OCI-LY7 (cell line): ENCODE measurements at regions not wholly inside any gene's neighbourhood (a gene's known extent, or its start where the extent isn't known, plus 50 kb on each side); places are given as distances from the start of the nearest gene placed in this dataset.

Source experiments
- BruUV-seq: library from RNA; stranded (reverse); fragments of 400-500 nt; replicated peaks from 2 replicates; lab custom pipeline; 2021; lab: Mats Ljungman, UMichigan
- CTCF ChIA-PET: fragments of 300-600 bp; sonication (Branson Sonifier 250); formaldehyde crosslinking; loops from one replicate; lab custom pipeline; 2022; ENCODE audit warnings: antibody characterized with exemption; ENCODE audit not compliant: unreplicated experiment; lab: Charles Lee
- POLR2A ChIA-PET: fragments of 300-600 bp; sonication (Branson Sonifier 250); formaldehyde crosslinking; loops from one replicate; lab custom pipeline; 2022; ENCODE audit warnings: antibody characterized with exemption; lab: Charles Lee
- DNase-seq: peaks from one replicate; pipeline ENCODE4 v3.0.0-alpha.2; 2015; ENCODE audit warnings: low spot score
- H2AFZ ChIP-seq: fragments of 200-600 bp; sonication (generic), shearing (Covaris generic); 2 replicates; pipeline ENCODE4 v1.6.1; 2014; ENCODE audit warnings: mild to moderate bottlenecking, antibody characterized with exemption, low read length, moderate library complexity
- H3K27ac ChIP-seq: fragments of 200-600 bp; sonication (generic); 2 replicates; pipeline ENCODE4 v1.5.1; 2014; ENCODE audit warnings: mixed run types, low read depth, mild to moderate bottlenecking, moderate library complexity, low read length, inconsistent platforms; ENCODE audit not compliant: poor library complexity, severe bottlenecking
- H3K36me3 ChIP-seq: fragments of 200-600 bp; sonication (generic); 2 replicates; pipeline ENCODE4 v1.6.1; 2014; ENCODE audit warnings: mild to moderate bottlenecking, antibody characterized with exemption, low read length, moderate library complexity, mixed read lengths; ENCODE audit not compliant: insufficient read depth
- H3K4me1 ChIP-seq: fragments of 200-600 bp; sonication (generic); 2 replicates; pipeline ENCODE4 v1.5.1; 2014; ENCODE audit warnings: mild to moderate bottlenecking, low read length; ENCODE audit not compliant: insufficient read depth, poor library complexity, severe bottlenecking
- H3K4me2 ChIP-seq: fragments of 200-600 bp; sonication (generic); 2 replicates; pipeline ENCODE4 v1.6.1; 2014; ENCODE audit warnings: mild to moderate bottlenecking, low read length
- H3K4me3 ChIP-seq: fragments of 200-600 bp; sonication (generic); 2 replicates; pipeline ENCODE4 v1.5.1; 2014; ENCODE audit warnings: mild to moderate bottlenecking, low read depth, low read length; ENCODE audit not compliant: poor library complexity, severe bottlenecking
- H3K79me2 ChIP-seq: fragments of 200-600 bp; sonication (generic); 2 replicates; pipeline ENCODE4 v1.6.1; 2016; ENCODE audit warnings: low read depth, mild to moderate bottlenecking, low read length, moderate library complexity, mixed read lengths; ENCODE audit not compliant: insufficient read depth
- H3K9me2 ChIP-seq: fragments of 200-600 bp; sonication (generic); 2 replicates; pipeline ENCODE4 v1.6.1; 2016; ENCODE audit warnings: mild to moderate bottlenecking, low read length, mixed read lengths; ENCODE audit not compliant: insufficient read depth
- H3K9me3 ChIP-seq: fragments of 200-600 bp; sonication (generic); 2 replicates; pipeline ENCODE4 v1.6.1; 2014; ENCODE audit warnings: mild to moderate bottlenecking, mixed run types, low read length, mixed read lengths
- H4K20me1 ChIP-seq: fragments of 200-600 bp; sonication (generic); 2 replicates; pipeline ENCODE4 v1.6.1; 2014; ENCODE audit warnings: mild to moderate bottlenecking, antibody characterized with exemption, low read length, moderate library complexity, mixed read lengths; ENCODE audit not compliant: insufficient read depth
- EZH2phosphoT487 ChIP-seq: fragments of 200-600 bp; sonication (generic); IDR thresholded peaks from 2 replicates; pipeline ENCODE4 v1.6.1; 2018; ENCODE audit warnings: low read depth, borderline replicate concordance, mild to moderate bottlenecking, mixed run types, antibody characterized with exemption, low read length, moderate library complexity, mixed read lengths
- intact Hi-C: fragments of 100-400 bp; cut with micrococcal nuclease; formaldehyde crosslinking; loops from one replicate; pipeline ENCODE4 v1.10.0; 2022; ENCODE audit not compliant: unreplicated experiment
- TF ChIP-seq, protein P1 (sequence below): fragments of 200-600 bp; sonication (generic); conservative IDR thresholded peaks from 2 replicates; pipeline ENCODE4 v1.5.1; 2014; ENCODE audit warnings: mild to moderate bottlenecking, antibody characterized with exemption, low read length, moderate library complexity, mixed read lengths

DNA sequence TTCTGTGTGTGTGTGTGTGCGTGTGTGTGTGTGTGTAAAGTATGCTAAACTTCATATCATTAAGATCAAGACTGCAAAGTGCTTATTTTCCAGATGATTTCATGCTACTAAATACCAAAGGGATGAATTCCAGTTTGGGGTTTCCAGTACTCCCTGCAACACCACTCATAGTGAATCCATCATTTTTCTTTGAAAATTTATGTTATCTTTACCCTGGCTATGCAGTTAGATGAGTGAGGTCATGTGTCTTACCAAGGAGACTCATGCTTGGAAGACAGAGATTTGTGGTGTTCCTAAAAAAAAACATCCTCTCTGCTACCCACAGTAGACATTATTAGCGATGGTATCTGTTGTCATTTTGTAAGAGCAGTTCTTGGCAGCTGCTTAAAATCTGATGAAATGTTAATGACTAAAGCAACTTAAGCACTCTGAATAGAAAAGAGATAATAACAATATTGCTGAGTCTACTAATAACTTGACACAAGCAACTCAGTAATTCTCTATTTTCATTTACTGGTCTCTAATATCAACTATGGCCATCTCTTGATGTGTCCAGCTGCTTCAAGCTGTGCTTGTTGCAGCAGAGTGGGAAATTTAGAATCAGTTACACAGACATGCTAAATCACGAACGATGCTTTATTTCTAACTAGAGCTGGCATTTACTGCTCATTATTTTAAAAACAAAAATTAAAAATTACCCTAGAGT is 1953.0 kb upstream of the IGFBP7 start:
- TF ChIP-seq EZH2phosphoT487 = no peak
- TF ChIP-seq, protein P1, sequence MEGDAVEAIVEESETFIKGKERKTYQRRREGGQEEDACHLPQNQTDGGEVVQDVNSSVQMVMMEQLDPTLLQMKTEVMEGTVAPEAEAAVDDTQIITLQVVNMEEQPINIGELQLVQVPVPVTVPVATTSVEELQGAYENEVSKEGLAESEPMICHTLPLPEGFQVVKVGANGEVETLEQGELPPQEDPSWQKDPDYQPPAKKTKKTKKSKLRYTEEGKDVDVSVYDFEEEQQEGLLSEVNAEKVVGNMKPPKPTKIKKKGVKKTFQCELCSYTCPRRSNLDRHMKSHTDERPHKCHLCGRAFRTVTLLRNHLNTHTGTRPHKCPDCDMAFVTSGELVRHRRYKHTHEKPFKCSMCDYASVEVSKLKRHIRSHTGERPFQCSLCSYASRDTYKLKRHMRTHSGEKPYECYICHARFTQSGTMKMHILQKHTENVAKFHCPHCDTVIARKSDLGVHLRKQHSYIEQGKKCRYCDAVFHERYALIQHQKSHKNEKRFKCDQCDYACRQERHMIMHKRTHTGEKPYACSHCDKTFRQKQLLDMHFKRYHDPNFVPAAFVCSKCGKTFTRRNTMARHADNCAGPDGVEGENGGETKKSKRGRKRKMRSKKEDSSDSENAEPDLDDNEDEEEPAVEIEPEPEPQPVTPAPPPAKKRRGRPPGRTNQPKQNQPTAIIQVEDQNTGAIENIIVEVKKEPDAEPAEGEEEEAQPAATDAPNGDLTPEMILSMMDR = no peak
- H3K79me2 ChIP-seq = no peaks in the 10 kb centered on the region
- no peak overlapping the region for H3K4me3 ChIP-seq
- no peaks in the 10 kb centered on the region for H3K9me2 ChIP-seq
- no peaks in the 10 kb centered on the region for H3K4me1 ChIP-seq
- H4K20me1 ChIP-seq = no peaks in the 10 kb centered on the region
- no peak overlapping the region for H2AFZ ChIP-seq
- intact Hi-C loops = no loop called here
- CTCF ChIA-PET = no interaction called here
- no peaks in the 10 kb centered on the region for H3K36me3 ChIP-seq
- no peak for DNase-seq
- no peak overlapping the region for H3K4me2 ChIP-seq
- no TSS peak for BruUV-seq
- POLR2A ChIA-PET = no interaction called here
- H3K27ac ChIP-seq = no peak overlapping the region
- no peaks in the 10 kb centered on the region for H3K9me3 ChIP-seq

DNA sequence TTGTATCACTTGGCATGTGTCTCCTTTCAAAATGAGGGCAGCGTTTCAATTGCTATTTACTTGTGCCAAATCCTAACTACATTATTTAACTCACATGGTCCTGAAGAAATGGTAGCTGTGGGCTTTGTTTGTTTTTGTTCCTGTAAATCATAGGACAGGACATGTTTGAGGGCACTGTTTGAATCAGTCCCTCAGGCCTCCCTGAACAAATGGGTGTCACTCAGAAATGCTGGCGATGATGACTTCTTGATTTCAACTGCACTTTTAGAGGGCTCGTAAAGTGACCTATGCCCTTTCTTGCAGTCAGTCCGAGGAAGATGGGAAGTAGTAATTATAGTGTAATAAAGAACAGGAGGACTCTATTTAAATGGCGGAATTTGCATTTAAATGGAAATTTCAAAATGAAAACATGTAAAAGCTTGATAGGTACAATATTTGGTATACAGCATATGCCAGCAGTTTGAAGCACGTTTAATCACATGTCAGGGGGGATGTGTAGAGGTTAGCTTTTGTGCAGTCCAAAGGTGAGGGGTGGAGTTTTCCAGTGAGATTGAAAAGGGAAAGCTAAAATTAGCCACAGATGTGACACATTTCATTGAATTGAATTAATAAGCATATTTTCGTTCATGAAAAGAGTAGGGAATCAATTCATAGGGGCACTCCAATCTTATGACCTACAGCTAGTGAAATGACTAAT is 1958.7 kb upstream of the IGFBP7 start:
- CTCF ChIA-PET = no interaction called here
- no peak overlapping the region for H2AFZ ChIP-seq
- H3K36me3 ChIP-seq = no peaks in the 10 kb centered on the region
- no peaks in the 10 kb centered on the region for H4K20me1 ChIP-seq
- H3K4me1 ChIP-seq = no peaks in the 10 kb centered on the region
- POLR2A ChIA-PET = no interaction called here
- intact Hi-C loops = no loop called here
- BruUV-seq = no TSS peak
- no peak overlapping the region for H3K27ac ChIP-seq
- TF ChIP-seq, protein P1 = no peak
- no peak for TF ChIP-seq EZH2phosphoT487
- H3K79me2 ChIP-seq = no peaks in the 10 kb centered on the region
- no peaks in the 10 kb centered on the region for H3K9me2 ChIP-seq
- 0 out of 2 replicates have a peak, but pooled peaks cover 8% of the 10 kb centered on the region for H3K9me3 ChIP-seq
- no peak overlapping the region for H3K4me2 ChIP-seq
- H3K4me3 ChIP-seq = no peak overlapping the region
- no peak for DNase-seq

DNA sequence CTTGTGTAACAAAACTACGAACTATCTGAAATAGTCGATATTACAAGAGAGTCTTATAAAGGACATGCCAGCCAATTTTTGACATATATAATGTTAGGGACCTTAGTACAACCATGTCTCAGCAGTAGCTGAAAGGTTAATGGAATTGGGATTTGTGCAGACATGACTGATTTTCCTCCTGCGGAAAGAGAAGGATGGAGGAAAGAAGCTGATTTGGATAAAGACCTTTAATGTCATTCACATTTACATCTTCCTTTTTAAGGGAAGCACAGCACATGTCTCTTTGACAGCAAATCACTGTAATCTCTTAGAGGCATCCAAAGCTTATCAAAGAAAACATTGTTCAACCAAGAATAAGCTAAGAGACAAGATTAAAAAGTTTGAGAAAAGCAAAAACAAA is 1976.2 kb upstream of the IGFBP7 start:
- no peak for DNase-seq
- no peaks in the 10 kb centered on the region for H4K20me1 ChIP-seq
- intact Hi-C loops = no loop called here
- H3K9me3 ChIP-seq = no peaks in the 10 kb centered on the region
- ChIA-PET CTCF (no interaction called here), POLR2A (no interaction called here)
- no peaks in the 10 kb centered on the region for H3K79me2 ChIP-seq
- H3K4me3 ChIP-seq = no peak overlapping the region
- BruUV-seq = no TSS peak
- no peak overlapping the region for H3K27ac ChIP-seq
- H3K36me3 ChIP-seq = no peaks in the 10 kb centered on the region
- no peak overlapping the region for H2AFZ ChIP-seq
- no peak overlapping the region for H3K4me2 ChIP-seq
- no peaks in the 10 kb centered on the region for H3K9me2 ChIP-seq
- TF ChIP-seq, protein P1 = no peak
- TF ChIP-seq EZH2phosphoT487 = no peak
- H3K4me1 ChIP-seq = no peaks in the 10 kb centered on the region
